Caco-2 (cell line): ENCODE measurements at regions not wholly inside any gene's neighbourhood (a gene's known extent, or its start where the extent isn't known, plus 50 kb on each side); places are given as distances from the start of the nearest gene placed in this dataset.

Source experiments
- BruUV-seq: library from RNA; stranded (reverse); fragments of 400-500 nt; replicated peaks from 2 replicates; lab custom pipeline; 2021; lab: Mats Ljungman, UMichigan
- CTCF ChIA-PET: fragments of 300-600 bp; sonication (Branson Sonifier 250); formaldehyde crosslinking; loops from one replicate; lab custom pipeline; 2022; ENCODE audit warnings: antibody characterized with exemption; lab: Charles Lee
- POLR2A ChIA-PET: fragments of 300-600 bp; sonication (Branson Sonifier 250); formaldehyde crosslinking; loops from one replicate; lab custom pipeline; 2022; ENCODE audit warnings: antibody characterized with exemption; lab: Charles Lee
- DNase-seq, 2 experiments: peaks; one replicate each; pipeline versions ENCODE4 v3.0.0 to v3.0.0-alpha.2; 2020 to 2022
- H3K27me3 ChIP-seq: replicated peaks from 2 replicates; pipeline ENCODE4 v1.6.0; 2011; ENCODE audit warnings: low read length; ENCODE audit not compliant: control insufficient read depth, insufficient read depth
- H3K36me3 ChIP-seq: 2 replicates; pipeline ENCODE4 v1.5.1; 2011; ENCODE audit warnings: low read length; ENCODE audit not compliant: control insufficient read depth, insufficient read depth
- H3K4me1 ChIP-seq: fragments of 250-450 bp; sonication (Bioruptor Pico); 2 replicates; pipeline ENCODE4 v1.5.1; 2020; ENCODE audit warnings: mild to moderate bottlenecking
- H3K4me3 ChIP-seq: 2 replicates; pipeline ENCODE4 v1.5.1; 2011; ENCODE audit warnings: low read depth, mild to moderate bottlenecking, control low read depth, low read length
- H3K9me3 ChIP-seq: fragments of 250-450 bp; sonication (Bioruptor Pico); 2 replicates; pipeline ENCODE4 v1.5.1; 2020; ENCODE audit warnings: mild to moderate bottlenecking, moderate library complexity
- H3K27ac Mint-ChIP-seq: one replicate; pipeline ENCODE4 v1.8.0; 2022; ENCODE audit warnings: mixed read lengths; ENCODE audit not compliant: unreplicated experiment
- H3K27me3 Mint-ChIP-seq: one replicate; pipeline ENCODE4 v1.8.0; 2022; ENCODE audit warnings: mixed read lengths; ENCODE audit not compliant: insufficient read depth, unreplicated experiment
- H3K36me3 Mint-ChIP-seq: one replicate; pipeline ENCODE4 v1.8.0; 2022; ENCODE audit warnings: mild to moderate bottlenecking, mixed read lengths; ENCODE audit not compliant: insufficient read depth, unreplicated experiment
- H3K4me1 Mint-ChIP-seq: one replicate; pipeline ENCODE4 v1.8.0; 2022; ENCODE audit warnings: low read depth, mixed read lengths; ENCODE audit not compliant: unreplicated experiment
- H3K4me3 Mint-ChIP-seq: one replicate; pipeline ENCODE4 v1.8.0; 2022; ENCODE audit warnings: mild to moderate bottlenecking, moderate library complexity, mixed read lengths; ENCODE audit not compliant: unreplicated experiment
- H3K9me3 Mint-ChIP-seq: one replicate; pipeline ENCODE4 v1.8.0; 2022; ENCODE audit warnings: mixed read lengths; ENCODE audit not compliant: unreplicated experiment
- CTCF ChIP-seq, 2 experiments: fragments of 200-600 bp in 1 of 2; IDR thresholded peaks; 1 replicate in 1 of 2; 2 replicates in 1 of 2; pipeline versions ENCODE4 v1.5.1 to v1.8.0; 2011 to 2022; ENCODE audit warnings: antibody characterized with exemption in 1 of 2, control low read depth in 1 of 2, inconsistent platforms in 1 of 2, low read depth in 1 of 2, low read length in 1 of 2, mild to moderate bottlenecking in 1 of 2, moderate library complexity in 1 of 2; ENCODE audit not compliant: insufficient read depth in 1 of 2, severe bottlenecking in 1 of 2, unreplicated experiment in 1 of 2
- intact Hi-C: fragments of 100-400 bp; cut with micrococcal nuclease; formaldehyde crosslinking; loops from one replicate; pipeline ENCODE4 v1.10.0; 2022; ENCODE audit not compliant: unreplicated experiment

- H3K9me3 Mint-ChIP-seq = no peaks in the 10 kb centered on the region
- no peaks in the 10 kb centered on the region for H3K36me3 Mint-ChIP-seq
- no TSS peak for BruUV-seq
- intact Hi-C loops = no loop called here
- no peaks in the 10 kb centered on the region for H3K36me3 ChIP-seq
- H3K27me3 ChIP-seq = peaks cover 2% of the 10 kb centered on the region
- peaks cover 14% of the 10 kb centered on the region for H3K27me3 Mint-ChIP-seq
- no peak for TF ChIP-seq CTCF (IDR thresholded peaks at IDR 0.05; ENCODE audit: insufficient read depth in 1 of 2, low read depth in 1 of 2, low read length in 1 of 2, severe bottlenecking in 1 of 2, unreplicated experiment in 1 of 2)
- no peak for DNase-seq
- POLR2A ChIA-PET = no interaction called here
- H3K4me1 ChIP-seq = no peaks in the 10 kb centered on the region
- H3K4me1 Mint-ChIP-seq = no peaks in the 10 kb centered on the region
- H3K27ac Mint-ChIP-seq = no peak overlapping the region
- CTCF ChIA-PET = no interaction called here
- H3K9me3 ChIP-seq = no peaks in the 10 kb centered on the region
- no peak overlapping the region for H3K4me3 Mint-ChIP-seq
- no peak overlapping the region for H3K4me3 ChIP-seq
Measured at GRCh38 chr2:65622499-65622898, 190.1 kb upstream of the SPRED2 start.

GRCh38 chr2:65620524-65620923 lies 188.1 kb upstream of the SPRED2 start:
- no peaks in the 10 kb centered on the region for H3K4me1 Mint-ChIP-seq
- H3K27me3 Mint-ChIP-seq = peaks cover 17% of the 10 kb centered on the region
- no peaks in the 10 kb centered on the region for H3K9me3 ChIP-seq
- POLR2A ChIA-PET = no interaction called here
- H3K4me1 ChIP-seq = no peaks in the 10 kb centered on the region
- H3K9me3 Mint-ChIP-seq = no peaks in the 10 kb centered on the region
- BruUV-seq = no TSS peak
- H3K36me3 ChIP-seq = no peaks in the 10 kb centered on the region
- no peak overlapping the region for H3K4me3 ChIP-seq
- no peaks in the 10 kb centered on the region for H3K36me3 Mint-ChIP-seq
- CTCF ChIA-PET = no interaction called here
- H3K27me3 ChIP-seq = peaks cover 2% of the 10 kb centered on the region
- H3K27ac Mint-ChIP-seq = no peak overlapping the region
- TF ChIP-seq CTCF (IDR thresholded peaks at IDR 0.05; ENCODE audit: insufficient read depth in 1 of 2, low read depth in 1 of 2, low read length in 1 of 2, severe bottlenecking in 1 of 2, unreplicated experiment in 1 of 2) = no peak
- DNase-seq = no peak
- intact Hi-C loops = no loop called here
- H3K4me3 Mint-ChIP-seq = no peak overlapping the region

GRCh38 chr2:65620026-65620425 lies 187.6 kb upstream of the SPRED2 start:
- ChIA-PET POLR2A (no interaction called here), CTCF (interaction anchor here (0.7 kb wide), 1 partner anchor 99 kb away, joined by 4 read pairs; no protein-coding TSS in a partner anchor)
- TF ChIP-seq CTCF (IDR thresholded peaks at IDR 0.05; ENCODE audit: insufficient read depth in 1 of 2, low read depth in 1 of 2, low read length in 1 of 2, severe bottlenecking in 1 of 2, unreplicated experiment in 1 of 2) = no peak

More at GRCh38 chr2:65620026-65620425, 187.6 kb upstream of the SPRED2 start:
- no peaks in the 10 kb centered on the region for H3K4me1 ChIP-seq
- Mint-ChIP-seq H3K27ac (no peak overlapping the region), H3K4me3 (no peak overlapping the region), H3K27me3 (peaks cover 17% of the 10 kb centered on the region), H3K4me1 (no peaks in the 10 kb centered on the region), H3K9me3 (no peaks in the 10 kb centered on the region), H3K36me3 (no peaks in the 10 kb centered on the region)
- no peak for DNase-seq
- no peak overlapping the region for H3K4me3 ChIP-seq
- intact Hi-C loops = no loop called here
- no peaks in the 10 kb centered on the region for H3K9me3 ChIP-seq
- H3K27me3 ChIP-seq = peaks cover 2% of the 10 kb centered on the region
- no peaks in the 10 kb centered on the region for H3K36me3 ChIP-seq
- no TSS peak for BruUV-seq
